ENCODE measurements at regions not wholly inside any gene's neighbourhood (a gene's known extent, or its start where the extent isn't known, plus 50 kb on each side); places are given as distances from the start of the nearest gene placed in this dataset.
"Not testable (repeated sequence)": the region's sequence is repeated elsewhere in the genome, so short reads cannot be mapped to it uniquely, and the experiment has no call there.

GRCh38 chr12:90831712-90832111 lies 123.3 kb downstream of the CCER1 start:
- no peak for DNase-seq (ENCODE audit: low read depth in 4 of 4, low spot score in 2 of 4)

DNA sequence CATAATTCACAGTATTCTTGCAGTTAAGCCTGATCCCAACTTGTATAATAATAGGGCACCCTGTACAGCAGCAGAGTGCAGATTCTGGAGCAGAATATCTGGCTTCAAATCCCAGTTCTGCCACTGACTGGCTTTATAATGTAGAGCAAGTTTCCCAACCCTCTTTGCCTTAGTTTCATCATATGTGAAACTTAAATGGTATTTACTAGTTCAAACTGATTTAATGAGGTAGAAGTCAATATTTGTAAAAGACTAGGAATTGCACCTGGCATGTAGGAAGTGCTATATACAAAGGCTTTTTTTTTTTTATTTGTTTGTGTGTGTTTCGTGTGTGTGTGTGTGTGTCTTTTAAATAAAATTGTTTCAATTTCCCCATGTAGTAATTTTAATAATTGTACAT lies 125.9 kb downstream of the CCER1 start:
- DNase-seq (ENCODE audit: low read depth in 4 of 4, low spot score in 2 of 4): no peak

DNA sequence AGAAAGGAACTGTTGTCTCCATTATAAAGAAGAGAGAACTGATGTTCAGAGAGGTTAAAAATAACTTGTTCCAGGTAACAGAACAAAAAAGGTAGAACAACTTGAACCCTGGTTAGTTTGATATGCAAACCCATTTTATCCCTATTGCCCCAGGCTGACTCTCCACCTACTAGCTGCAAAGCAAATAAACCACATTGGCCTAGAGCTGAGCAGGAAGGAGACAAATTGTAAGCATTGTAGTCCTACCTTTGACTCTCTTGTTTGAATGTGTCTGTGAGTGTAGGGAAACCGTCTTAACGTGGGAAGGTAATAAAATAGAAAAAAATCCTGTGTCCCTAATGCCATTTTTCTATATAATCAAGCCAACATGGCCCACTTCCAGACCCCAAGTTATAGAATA lies 126.4 kb downstream of the CCER1 start:
- no peak for DNase-seq (ENCODE audit: low read depth in 4 of 4, low spot score in 2 of 4)

- DNase-seq (ENCODE audit: low read depth in 4 of 4, low spot score in 2 of 4): no peak
Measured at GRCh38 chr12:90827567-90827966, 127.4 kb downstream of the CCER1 start.

DNA sequence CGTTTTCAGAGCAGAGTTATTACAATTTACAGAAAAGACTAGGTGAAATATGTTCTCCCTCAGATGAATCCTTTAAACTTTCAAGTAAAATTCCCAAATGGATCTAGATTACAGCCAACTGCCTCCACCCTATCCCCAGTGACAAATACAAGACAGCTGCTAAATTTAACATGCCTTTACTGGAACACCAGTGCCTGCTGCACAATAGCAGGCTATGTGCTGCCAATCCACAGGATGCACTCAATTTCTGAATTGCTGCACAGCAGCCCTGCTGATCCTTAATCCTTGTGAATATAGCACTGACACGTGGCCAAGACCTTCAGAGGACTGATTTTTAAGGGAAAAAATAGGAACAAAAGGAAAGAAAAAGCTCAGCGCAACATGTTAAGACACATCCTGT lies 128.9 kb downstream of the CCER1 start:
- no peak for DNase-seq (ENCODE audit: low read depth in 4 of 4, low spot score in 2 of 4)

DNA sequence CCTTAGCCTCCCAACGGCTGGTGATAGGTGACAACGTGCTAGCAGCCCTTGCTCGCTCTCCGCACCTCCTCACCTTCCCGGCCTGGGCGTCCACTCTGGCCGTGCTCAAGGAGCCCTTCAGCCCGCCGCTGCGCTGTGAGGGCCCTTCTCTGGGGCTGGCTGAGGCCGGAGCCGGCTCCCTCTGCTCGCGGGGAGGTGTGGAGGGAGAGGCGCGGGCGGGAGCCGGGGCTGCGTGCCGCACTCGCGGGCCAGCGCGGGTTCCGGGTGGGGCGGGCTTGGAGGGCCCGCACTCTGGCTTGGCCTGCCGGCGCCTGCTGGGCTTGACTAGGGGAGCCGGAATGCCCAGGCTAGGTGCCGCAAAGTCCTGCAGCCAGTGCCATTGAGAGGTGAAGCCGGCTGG lies 131.1 kb downstream of the CCER1 start:
- no peak for DNase-seq (ENCODE audit: low read depth in 4 of 4, low spot score in 2 of 4)

DNA sequence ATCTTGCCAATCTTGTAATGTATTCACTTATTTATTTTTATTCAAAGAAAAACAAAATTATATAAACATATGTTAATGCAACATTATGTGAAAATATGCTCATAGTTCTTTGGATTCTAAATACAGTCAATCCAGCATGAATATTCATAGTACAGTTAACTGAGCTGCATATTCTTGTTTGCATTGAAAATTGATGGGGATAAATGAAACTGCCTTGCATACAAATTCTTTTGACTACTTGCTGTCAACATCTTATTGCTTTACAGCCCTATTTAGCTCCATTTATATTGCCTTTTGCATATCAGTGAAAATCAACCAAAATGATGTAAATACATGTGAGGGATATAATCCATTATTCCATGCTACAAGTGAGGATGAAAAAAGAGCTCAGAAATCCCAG lies 135.3 kb downstream of the CCER1 start:
- no peak for DNase-seq (ENCODE audit: low read depth in 4 of 4, low spot score in 2 of 4)

DNA sequence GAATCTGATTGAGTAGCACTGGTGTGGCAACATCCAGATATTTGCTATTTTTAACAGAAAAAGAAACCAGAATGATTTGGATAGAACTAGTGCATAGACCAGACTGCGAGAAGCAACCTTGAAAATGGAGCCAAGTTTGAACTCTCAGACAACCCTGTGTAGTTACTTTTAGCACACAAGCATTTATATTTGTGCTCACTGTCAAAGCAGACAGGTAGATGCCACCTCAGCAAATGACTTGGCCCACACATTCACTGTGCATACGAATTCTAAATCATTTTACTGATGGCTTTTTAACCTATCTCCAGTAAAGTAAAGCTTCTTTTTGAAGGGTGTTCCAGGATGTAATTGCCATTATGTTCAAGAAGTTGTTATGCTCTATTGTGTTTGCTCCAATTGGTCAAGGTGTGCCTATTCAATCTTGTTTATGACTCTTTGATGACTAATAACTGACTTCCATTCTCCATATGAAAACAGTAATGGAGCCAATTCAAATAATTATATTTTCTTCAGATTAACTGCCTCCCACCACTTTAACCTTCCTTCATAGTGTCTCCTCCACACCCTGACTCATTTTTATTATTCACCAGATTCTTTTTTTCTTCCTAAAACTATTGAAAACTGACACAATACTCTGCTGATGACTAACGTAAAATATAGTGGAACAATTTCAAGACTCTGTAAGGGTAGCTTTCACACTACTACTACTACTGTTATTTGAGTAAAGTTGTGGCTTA lies 138.5 kb downstream of the CCER1 start:
- DNase-seq (ENCODE audit: low read depth in 4 of 4, low spot score in 2 of 4): no peak

GRCh38 chr12:90809940-90810339 lies 145.0 kb downstream of the CCER1 start:
- DNase-seq (ENCODE audit: low read depth in 4 of 4, low spot score in 2 of 4): no peak

DNA sequence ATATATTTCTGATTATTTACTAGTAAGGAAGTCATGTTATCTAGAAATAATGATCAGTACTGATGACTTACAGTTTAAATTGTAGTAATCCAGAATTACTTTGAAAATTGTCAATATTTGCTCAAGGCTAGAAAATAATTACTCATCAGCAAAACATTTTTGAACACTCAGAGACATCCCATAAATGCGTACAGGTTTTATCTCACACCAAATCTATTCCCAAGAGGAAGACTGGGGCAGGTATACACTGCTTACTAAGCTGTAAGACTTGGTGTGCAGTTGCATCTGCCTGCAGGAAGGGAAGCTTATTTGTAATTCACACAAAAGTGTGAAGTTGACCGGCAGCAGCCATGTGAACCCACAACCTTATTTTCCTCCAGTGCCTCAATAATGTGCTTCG lies 146.4 kb downstream of the CCER1 start:
- no peak for DNase-seq (ENCODE audit: low read depth in 4 of 4, low spot score in 2 of 4)

DNA sequence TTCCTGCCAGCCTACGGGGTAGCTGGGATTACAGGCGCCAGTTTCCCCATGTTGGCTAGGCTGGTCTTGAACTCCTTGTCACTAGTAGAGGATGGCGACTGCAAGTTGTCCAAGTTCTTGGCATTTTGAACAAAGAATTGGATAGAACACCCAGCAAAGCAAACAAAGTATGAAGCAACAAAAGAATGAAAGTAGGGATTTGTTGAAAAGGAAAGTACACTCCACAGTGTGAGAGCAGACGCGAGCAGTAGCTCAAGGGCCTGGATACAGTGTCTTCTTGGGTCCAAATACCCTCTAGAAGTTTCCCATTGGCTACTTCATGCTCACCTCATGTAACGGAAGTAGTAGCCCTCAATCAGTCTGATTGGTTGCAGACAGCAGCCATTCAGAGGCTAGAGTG lies 152.2 kb downstream of the CCER1 start:
- DNase-seq (ENCODE audit: low read depth in 4 of 4, low spot score in 2 of 4): no peak

- no peak for DNase-seq (ENCODE audit: low read depth in 4 of 4, low spot score in 2 of 4)
Measured at GRCh38 chr12:90801776-90802175, 153.2 kb downstream of the CCER1 start.

DNA sequence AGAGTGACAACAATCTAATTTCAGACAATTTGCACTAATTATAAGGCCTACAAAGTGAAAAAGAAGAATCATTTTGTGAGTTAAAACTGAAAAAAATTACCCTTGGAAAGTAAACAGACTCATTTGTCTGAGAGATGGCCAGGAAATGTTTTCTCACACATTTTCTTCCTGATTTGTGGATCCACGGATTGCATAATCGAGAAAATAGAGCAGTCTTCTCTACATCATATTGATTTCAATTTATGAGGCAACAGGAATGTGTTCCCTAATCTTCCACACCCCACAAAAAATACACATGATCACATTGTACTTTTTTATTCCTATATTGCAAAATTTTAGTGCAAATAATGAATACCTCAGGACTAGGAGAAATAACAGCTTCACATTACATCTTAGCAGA lies 160.8 kb downstream of the CCER1 start:
- no peak for DNase-seq (ENCODE audit: low read depth in 4 of 4, low spot score in 2 of 4)

- DNase-seq (ENCODE audit: low read depth in 4 of 4, low spot score in 2 of 4): not testable (repeated sequence)
Measured at GRCh38 chr12:90792718-90793117, 162.3 kb downstream of the CCER1 start.

GRCh38 chr12:90791445-90791844 lies 163.5 kb downstream of the CCER1 start:
- no peak for DNase-seq (ENCODE audit: low read depth in 4 of 4, low spot score in 2 of 4)

- DNase-seq (ENCODE audit: low read depth in 4 of 4, low spot score in 2 of 4): no peak
Measured at GRCh38 chr12:90790747-90791146, 164.2 kb downstream of the CCER1 start.

DNA sequence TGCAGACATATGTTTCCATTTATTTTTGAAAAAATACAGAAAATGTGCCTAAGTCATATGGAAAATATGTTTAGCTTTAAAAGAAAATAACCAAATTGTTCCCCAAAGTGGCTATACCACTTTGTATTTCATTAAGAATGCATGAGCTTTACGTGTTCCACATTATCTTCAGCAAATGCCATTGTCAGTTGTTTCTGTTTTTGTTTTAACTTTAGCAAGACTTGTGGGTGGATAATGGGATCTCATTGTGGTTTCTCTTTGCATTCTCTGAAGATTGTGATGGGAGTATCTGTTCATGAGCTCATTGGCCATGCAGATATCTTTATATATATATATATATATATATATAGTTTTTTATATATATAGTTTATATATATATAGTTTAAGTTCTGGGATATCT lies 181.5 kb downstream of the CCER1 start:
- no peak for DNase-seq (ENCODE audit: low read depth in 4 of 4, low spot score in 2 of 4)

- no peak for DNase-seq (ENCODE audit: low read depth in 4 of 4, low spot score in 2 of 4)
Measured at GRCh38 chr12:90770861-90771260, 184.1 kb downstream of the CCER1 start.

DNA sequence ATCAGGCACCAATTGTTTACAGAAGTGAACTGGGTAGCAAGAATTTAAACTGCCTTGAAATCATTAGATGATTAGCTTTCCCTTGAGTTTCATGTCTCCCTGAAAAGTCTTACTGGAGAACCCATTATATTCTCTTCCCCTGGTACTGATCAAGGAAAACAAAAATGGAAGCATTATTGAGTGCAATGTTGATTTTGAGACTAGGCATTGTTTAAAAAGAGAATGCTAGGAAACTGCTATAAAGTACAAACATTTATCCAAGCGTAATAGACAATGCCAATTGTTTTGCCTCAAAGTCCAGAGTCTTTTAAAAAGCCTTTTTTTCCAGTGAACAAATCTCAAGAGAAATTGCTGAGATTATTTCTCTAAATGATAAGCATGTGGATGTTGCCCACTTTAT lies 197.0 kb downstream of the CCER1 start:
- no peak for DNase-seq (ENCODE audit: low read depth in 4 of 4, low spot score in 2 of 4)

DNA sequence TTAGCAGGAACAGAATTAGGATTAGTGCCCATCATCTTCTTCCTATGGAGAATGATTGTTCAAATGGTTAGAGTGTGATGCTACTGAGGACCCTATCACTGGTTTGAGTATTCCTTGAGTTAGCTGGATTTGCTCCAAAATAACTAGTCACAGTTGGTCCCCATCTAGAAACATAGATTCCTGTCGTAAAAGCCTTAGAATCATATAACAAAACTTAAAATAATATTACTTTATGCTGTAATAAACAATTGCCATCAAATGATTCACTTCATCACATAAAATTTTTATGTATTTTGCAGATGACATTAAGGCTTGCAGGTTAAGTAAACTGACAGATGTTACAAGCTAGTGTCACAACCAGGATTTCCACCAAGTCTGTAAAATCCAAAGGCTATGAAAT lies 209.8 kb downstream of the CCER1 start:
- peak in 2 of 4 donors; percentile 19 to 26 for DNase-seq (ENCODE audit: low read depth in 4 of 4, low spot score in 2 of 4)

- no peak for DNase-seq (ENCODE audit: low read depth in 4 of 4, low spot score in 2 of 4)
Measured at GRCh38 chr12:90741611-90742010, 213.4 kb downstream of the CCER1 start.

DNA sequence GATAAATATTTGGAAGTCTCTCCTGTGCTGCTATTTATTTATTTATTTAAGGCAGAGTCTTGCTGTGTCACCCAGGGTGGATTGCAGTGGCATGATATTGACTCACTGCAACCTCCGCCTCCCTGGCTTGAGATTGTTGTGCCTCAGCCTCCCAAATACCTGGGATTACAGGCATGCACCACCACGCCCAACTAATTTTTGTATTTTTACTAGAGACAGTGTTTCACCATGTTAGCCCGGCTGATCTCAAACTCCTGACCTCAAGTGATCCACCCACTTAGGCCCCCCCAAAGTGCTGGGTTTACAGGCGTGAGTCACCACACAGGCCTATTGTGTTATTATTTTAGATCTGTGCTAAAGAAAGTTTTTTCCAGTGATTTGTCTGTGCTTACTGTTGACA lies 225.2 kb downstream of the CCER1 start:
- DNase-seq (ENCODE audit: low read depth in 4 of 4, low spot score in 2 of 4): no peak

GRCh38 chr12:90712671-90713070 lies 242.3 kb downstream of the CCER1 start:
- DNase-seq (ENCODE audit: low read depth in 4 of 4, low spot score in 2 of 4): no peak

All from left renal cortex interstitium (tissue), 4 donors.